ENCODE measurements at regions not wholly inside any gene's neighbourhood (a gene's known extent, or its start where the extent isn't known, plus 50 kb on each side); places are given as distances from the start of the nearest gene placed in this dataset.
A peak's percentile ranks its signal among the peaks of the same experiment; 100 is the strongest.

GRCh38 chr7:131072505-131073091 is 255.1 kb upstream of the MKLN1 start:
- no peaks in the 10 kb centered on the region for H4K20me1 ChIP-seq (ENCODE audit: control insufficient read depth, extremely low read depth, insufficient read depth, low read length)
- H3K4me1 ChIP-seq (ENCODE audit: control insufficient read depth, extremely low read depth, insufficient read depth, low read length): peaks cover 17% of the 10 kb centered on the region
- H3K9ac ChIP-seq (ENCODE audit: insufficient read depth, low read length): no peak overlapping the region
- H3K27me3 ChIP-seq (ENCODE audit: control insufficient read depth, insufficient read depth, low read length): no peaks in the 10 kb centered on the region
- TF ChIP-seq EZH2 (IDR thresholded peaks at IDR 0.05; ENCODE audit: low read length, missing control alignments): no peak
- no peak for TF ChIP-seq CTCF (conservative IDR thresholded peaks at IDR 0.05 in 1 of 2, IDR thresholded peaks at IDR 0.05 in 1 of 2; ENCODE audit: low read depth in 1 of 2, low read length in 2 of 2)
- no peaks in the 10 kb centered on the region for H3K36me3 ChIP-seq (ENCODE audit: control insufficient read depth, insufficient read depth, low read length)
- DNase-seq (ENCODE audit: low read depth in 2 of 2): peak; percentile 40 to 69
- no peak overlapping the region for H2AFZ ChIP-seq (ENCODE audit: low read length)
- peak overlapping the region; percentile 68 for H3K4me2 ChIP-seq (ENCODE audit: extremely low read depth, insufficient read depth, low read length)
- H3K79me2 ChIP-seq (ENCODE audit: control insufficient read depth, insufficient read depth, low read length): peaks cover 48% of the 10 kb centered on the region
- H3K4me3 ChIP-seq (replicated peaks in 1 of 4; ENCODE audit: control extremely low read depth in 1 of 4, insufficient read depth in 1 of 4, low read depth in 3 of 4, low read length in 4 of 4): no peak overlapping the region
- H3K27ac ChIP-seq (ENCODE audit: insufficient read depth, low read length): peak overlapping the region; percentile 73
- H3K9me3 ChIP-seq (ENCODE audit: control insufficient read depth, insufficient read depth, low read depth, low read length): no peaks in the 10 kb centered on the region

GRCh38 chr7:131074043-131074442 is 253.6 kb upstream of the MKLN1 start:
- Histone ChIP-seq H3K9ac (ENCODE audit: insufficient read depth, low read length) (no peak overlapping the region), H4K20me1 (ENCODE audit: control insufficient read depth, extremely low read depth, insufficient read depth, low read length) (no peaks in the 10 kb centered on the region), H3K4me1 (ENCODE audit: control insufficient read depth, extremely low read depth, insufficient read depth, low read length) (peaks cover 15% of the 10 kb centered on the region), H3K4me2 (ENCODE audit: extremely low read depth, insufficient read depth, low read length) (no peak overlapping the region), H3K9me3 (ENCODE audit: control insufficient read depth, insufficient read depth, low read depth, low read length) (no peaks in the 10 kb centered on the region), H3K79me2 (ENCODE audit: control insufficient read depth, insufficient read depth, low read length) (peaks cover 57% of the 10 kb centered on the region), H3K27me3 (ENCODE audit: control insufficient read depth, insufficient read depth, low read length) (no peaks in the 10 kb centered on the region), H2AFZ (ENCODE audit: low read length) (no peak overlapping the region), H3K4me3 (replicated peaks in 1 of 4; ENCODE audit: control extremely low read depth in 1 of 4, insufficient read depth in 1 of 4, low read depth in 3 of 4, low read length in 4 of 4) (no peak overlapping the region), H3K27ac (ENCODE audit: insufficient read depth, low read length) (no peak overlapping the region), H3K36me3 (ENCODE audit: control insufficient read depth, insufficient read depth, low read length) (no peaks in the 10 kb centered on the region)
- TF ChIP-seq CTCF (conservative IDR thresholded peaks at IDR 0.05 in 1 of 2, IDR thresholded peaks at IDR 0.05 in 1 of 2; ENCODE audit: low read depth in 1 of 2, low read length in 2 of 2) (no peak), EZH2 (IDR thresholded peaks at IDR 0.05; ENCODE audit: low read length, missing control alignments) (no peak)
- no peak for DNase-seq (ENCODE audit: low read depth in 2 of 2)

- Histone ChIP-seq H3K9ac (ENCODE audit: insufficient read depth, low read length) (no peak overlapping the region), H2AFZ (ENCODE audit: low read length) (no peak overlapping the region), H3K9me3 (ENCODE audit: control insufficient read depth, insufficient read depth, low read depth, low read length) (no peaks in the 10 kb centered on the region), H3K4me3 (replicated peaks in 1 of 4; ENCODE audit: control extremely low read depth in 1 of 4, insufficient read depth in 1 of 4, low read depth in 3 of 4, low read length in 4 of 4) (no peak overlapping the region), H3K79me2 (ENCODE audit: control insufficient read depth, insufficient read depth, low read length) (peaks cover 63% of the 10 kb centered on the region), H3K27me3 (ENCODE audit: control insufficient read depth, insufficient read depth, low read length) (no peaks in the 10 kb centered on the region), H3K4me2 (ENCODE audit: extremely low read depth, insufficient read depth, low read length) (no peak overlapping the region), H4K20me1 (ENCODE audit: control insufficient read depth, extremely low read depth, insufficient read depth, low read length) (no peaks in the 10 kb centered on the region), H3K27ac (ENCODE audit: insufficient read depth, low read length) (no peak overlapping the region), H3K36me3 (ENCODE audit: control insufficient read depth, insufficient read depth, low read length) (peaks cover 2% of the 10 kb centered on the region), H3K4me1 (ENCODE audit: control insufficient read depth, extremely low read depth, insufficient read depth, low read length) (peaks cover 12% of the 10 kb centered on the region)
- DNase-seq (ENCODE audit: low read depth in 2 of 2): no peak
- no peak for TF ChIP-seq EZH2 (IDR thresholded peaks at IDR 0.05; ENCODE audit: low read length, missing control alignments)
- TF ChIP-seq CTCF (conservative IDR thresholded peaks at IDR 0.05 in 1 of 2, IDR thresholded peaks at IDR 0.05 in 1 of 2; ENCODE audit: low read depth in 1 of 2, low read length in 2 of 2): no peak
These were observed 253.1 kb upstream of the MKLN1 start for GRCh38 chr7:131074585-131074984.
